Neural cell (in vitro differentiated cells): ENCODE measurements at regions not wholly inside any gene's neighbourhood (a gene's known extent, or its start where the extent isn't known, plus 50 kb on each side); places are given as distances from the start of the nearest gene placed in this dataset.

Source experiments
- H2AFZ ChIP-seq: fragments of 200-600, 300-800 bp; sonication (generic), shearing (Covaris generic); 2 replicates; pipeline ENCODE4 v1.6.0; 2014; ENCODE audit warnings: low read depth, mild to moderate bottlenecking, antibody characterized with exemption, low read length, moderate library complexity
- H3F3A ChIP-seq: fragments of 200-600 bp; shearing (Covaris generic); 2 replicates; pipeline ENCODE4 v1.6.1; 2016; ENCODE audit warnings: mild to moderate bottlenecking, moderate library complexity, mixed read lengths, antibody characterized with exemption, low read length; ENCODE audit not compliant: insufficient read depth, poor library complexity, severe bottlenecking
- H3K27ac ChIP-seq: fragments of 200-600, 300-800 bp; sonication (generic), shearing (Covaris generic); 2 replicates; pipeline ENCODE4 v1.5.1; 2014; ENCODE audit warnings: mild to moderate bottlenecking, low read length, moderate library complexity
- H3K27me3 ChIP-seq: fragments of 300-800, 200-600 bp; sonication (generic), shearing (Covaris generic); 2 replicates; pipeline ENCODE4 v1.6.0; 2014; ENCODE audit warnings: mild to moderate bottlenecking, low read depth, low read length, moderate library complexity; ENCODE audit not compliant: insufficient read depth
- H3K36me3 ChIP-seq: fragments of 300-800, 200-600 bp; sonication (generic), shearing (Covaris generic); 2 replicates; pipeline ENCODE4 v1.5.1; 2014; ENCODE audit warnings: mild to moderate bottlenecking, antibody characterized with exemption, low read length, moderate library complexity; ENCODE audit not compliant: insufficient read depth
- H3K4me2 ChIP-seq: fragments of 300-800, 200-600 bp; sonication (generic), shearing (Covaris generic); 2 replicates; pipeline ENCODE4 v1.6.0; 2014; ENCODE audit warnings: mild to moderate bottlenecking, low read length
- H3K4me3 ChIP-seq: fragments of 300-800, 200-600 bp; sonication (generic), shearing (Covaris generic); 2 replicates; pipeline ENCODE4 v1.5.1; 2014; ENCODE audit warnings: mild to moderate bottlenecking, low read length, moderate library complexity
- H3K79me2 ChIP-seq: fragments of 200-600 bp; shearing (Covaris generic); replicated peaks from 2 replicates; pipeline ENCODE4 v1.6.0; 2014; ENCODE audit warnings: mild to moderate bottlenecking, low read length, moderate library complexity; ENCODE audit not compliant: insufficient read depth
- H3K9ac ChIP-seq: fragments of 300-800, 200-600 bp; sonication (generic), shearing (Covaris generic); 2 replicates; pipeline ENCODE4 v1.6.1; 2016; ENCODE audit warnings: mild to moderate bottlenecking, low read length, mixed read lengths
- H3K9me2 ChIP-seq: fragments of 200-600 bp; shearing (Covaris generic); 2 replicates; pipeline ENCODE4 v1.6.1; 2016; ENCODE audit warnings: mild to moderate bottlenecking, low read length, mixed read lengths; ENCODE audit not compliant: insufficient read depth
- H3K9me3 ChIP-seq: fragments of 200-600, 300-800 bp; sonication (generic), shearing (Covaris generic); 2 replicates; pipeline ENCODE4 v1.6.1; 2016; ENCODE audit warnings: mild to moderate bottlenecking, mixed run types, low read length, moderate library complexity, mixed read lengths
- H4K20me1 ChIP-seq: fragments of 200-600 bp; shearing (Covaris generic); 2 replicates; pipeline ENCODE4 v1.6.1; 2016; ENCODE audit warnings: mild to moderate bottlenecking, mixed run types; ENCODE audit not compliant: insufficient read depth
- CTCF ChIP-seq: fragments of 450-650 bp; IDR thresholded peaks from 2 replicates; pipeline ENCODE4 v1.5.1; 2014; ENCODE audit warnings: antibody characterized with exemption, mild to moderate bottlenecking, moderate library complexity; ENCODE audit not compliant: poor library complexity, severe bottlenecking
- EP300 ChIP-seq: fragments of 450-650 bp; conservative IDR thresholded peaks from 2 replicates; pipeline ENCODE4 v1.6.1; 2014; ENCODE audit warnings: antibody characterized with exemption, mild to moderate bottlenecking, moderate library complexity; ENCODE audit not compliant: poor library complexity, severe bottlenecking
- EZH2 ChIP-seq: fragments of 200-600, 300-800 bp; shearing (Covaris generic), sonication (generic); IDR thresholded peaks from 2 replicates; pipeline ENCODE4 v1.6.1; 2014; ENCODE audit warnings: antibody characterized with exemption, low read length, borderline replicate concordance, mild to moderate bottlenecking; ENCODE audit not compliant: insufficient read depth, poor library complexity, severe bottlenecking
- MXI1 ChIP-seq: fragments of 450-650 bp; conservative IDR thresholded peaks from 2 replicates; pipeline ENCODE4 v1.6.1; 2014; ENCODE audit warnings: antibody characterized with exemption, mild to moderate bottlenecking; ENCODE audit not compliant: poor library complexity, severe bottlenecking
- POLR2AphosphoS5 ChIP-seq: IDR thresholded peaks from 2 replicates; pipeline ENCODE4 v1.6.1; 2012
- RAD21 ChIP-seq: fragments of 450-650 bp; conservative IDR thresholded peaks from 2 replicates; pipeline ENCODE4 v1.6.1; 2014; ENCODE audit warnings: antibody characterized with exemption, mild to moderate bottlenecking, moderate library complexity
- REST ChIP-seq: IDR thresholded peaks from 2 replicates; pipeline ENCODE4 v1.6.1; 2012; ENCODE audit warnings: borderline replicate concordance
- SMC3 ChIP-seq: fragments of 450-650 bp; conservative IDR thresholded peaks from 2 replicates; pipeline ENCODE4 v1.6.1; 2014; ENCODE audit warnings: antibody characterized with exemption, mild to moderate bottlenecking, moderate library complexity; ENCODE audit not compliant: poor library complexity
- TAF1 ChIP-seq: IDR thresholded peaks from 2 replicates; pipeline ENCODE4 v1.6.1; 2012; ENCODE audit warnings: low read depth

GRCh38 chr13:76809389-76809788 is 76.8 kb downstream of the KCTD12 start:
- H3K9me3 ChIP-seq, result no peaks in the 10 kb centered on the region
- no peak overlapping the region for H3K9ac ChIP-seq
- no peaks in the 10 kb centered on the region for H3K27me3 ChIP-seq
- no peak overlapping the region for H3K4me2 ChIP-seq
- TF ChIP-seq POLR2AphosphoS5 (no peak), TAF1 (no peak), REST (no peak), RAD21 (no peak), SMC3 (no peak), CTCF (no peak), EZH2 (no peak), MXI1 (no peak), EP300 (no peak)
- H2AFZ ChIP-seq, result no peak overlapping the region
- H3K9me2 ChIP-seq, result no peaks in the 10 kb centered on the region
- no peak overlapping the region for H3K4me3 ChIP-seq
- H3K79me2 ChIP-seq, result no peaks in the 10 kb centered on the region
- no peaks in the 10 kb centered on the region for H4K20me1 ChIP-seq
- no peak overlapping the region for H3K27ac ChIP-seq
- H3K36me3 ChIP-seq, result no peaks in the 10 kb centered on the region
- no peaks in the 10 kb centered on the region for H3F3A ChIP-seq

- Histone ChIP-seq H3K27ac (no peak overlapping the region), H4K20me1 (no peaks in the 10 kb centered on the region), H2AFZ (no peak overlapping the region), H3K36me3 (no peaks in the 10 kb centered on the region), H3K4me3 (no peak overlapping the region), H3K4me2 (no peak overlapping the region), H3K27me3 (no peaks in the 10 kb centered on the region), H3K9me2 (no peaks in the 10 kb centered on the region), H3F3A (no peaks in the 10 kb centered on the region), H3K79me2 (no peaks in the 10 kb centered on the region), H3K9ac (no peak overlapping the region), H3K9me3 (no peaks in the 10 kb centered on the region)
- TF ChIP-seq EZH2, result no peak
- TF ChIP-seq SMC3, result no peak
- no peak for TF ChIP-seq MXI1
- TF ChIP-seq RAD21, result no peak
- TF ChIP-seq REST, result no peak
- TF ChIP-seq EP300, result no peak
- TF ChIP-seq CTCF, result no peak
- TF ChIP-seq POLR2AphosphoS5, result no peak
- no peak for TF ChIP-seq TAF1
These were observed 77.3 kb downstream of the KCTD12 start for GRCh38 chr13:76808927-76809326.
